Hepatocyte (in vitro differentiated cells): ENCODE measurements at regions not wholly inside any gene's neighbourhood (a gene's known extent, or its start where the extent isn't known, plus 50 kb on each side); places are given as distances from the start of the nearest gene placed in this dataset.

Experiments used
- CTCF ChIP-seq: fragments of 200-600 bp; sonication (generic); IDR thresholded peaks from 2 replicates; pipeline ENCODE4 v1.5.1; 2016; ENCODE audit warnings: antibody characterized with exemption, mild to moderate bottlenecking; ENCODE audit not compliant: poor library complexity
- EZH2phosphoT487 ChIP-seq: fragments of 200-600 bp; sonication (generic); IDR thresholded peaks from one replicate; pipeline ENCODE4 v1.6.1; 2018; ENCODE audit warnings: antibody characterized with exemption, mild to moderate bottlenecking, low read depth, moderate library complexity; ENCODE audit not compliant: unreplicated experiment, severe bottlenecking

GRCh38 chr21:38097789-38098188 is 159.0 kb upstream of the KCNJ15 start:
- no peak for TF ChIP-seq CTCF
- TF ChIP-seq EZH2phosphoT487: no peak
